K562 (cell line): ENCODE measurements at regions not wholly inside any gene's neighbourhood (a gene's known extent, or its start where the extent isn't known, plus 50 kb on each side); places are given as distances from the start of the nearest gene placed in this dataset.

Source experiments
- ATAC-seq: fragments of 200-7000 bp; cut with Tn5 transposase; 3 replicates; pipeline ENCODE4 v1.9.1; 2020; ENCODE audit warnings: moderate library complexity
- BruUV-seq: library from RNA; stranded (reverse); fragments of 400-500 nt; replicated peaks from 2 replicates; lab custom pipeline; 2021; lab: Mats Ljungman, UMichigan
- CTCF ChIA-PET: fragments of 300-600 bp; formaldehyde crosslinking; extraction: SDS; loops from one replicate; lab custom pipeline; 2021; ENCODE audit warnings: low intra/inter-chr PET ratio; lab: Yijun Ruan, JAX
- POLR2A ChIA-PET: fragments of 300-600, 350-650 bp; sonication (Branson Sonifier 250); formaldehyde crosslinking; extraction: SDS; loops from one replicate; lab custom pipeline; 2021; ENCODE audit warnings: antibody characterized with exemption, inconsistent platforms; lab: Yijun Ruan, JAX
- DNase-seq, 4 experiments: peaks; one replicate each; pipeline versions ENCODE4 v3.0.0 to v3.0.0-alpha.2; 2011 to 2018; ENCODE audit warnings: low spot score in 3 of 4, mixed read lengths in 3 of 4; ENCODE audit errors: extremely low read depth in 1 of 4
- FAIRE-seq: peaks from 2 replicates; lab custom pipeline; 2011; peaks lifted over from hg19 to GRCh38; lab: Jason Lieb, UNC
- H2AFZ ChIP-seq: 2 replicates; pipeline ENCODE4 v1.6.0; 2011; ENCODE audit warnings: low read depth, low read length, control low read depth, inconsistent platforms
- H3K27ac ChIP-seq: fragments of 200-600 bp; 3 replicates; pipeline ENCODE4 v1.8.0; 2011; ENCODE audit warnings: low read depth, mild to moderate bottlenecking, control low read depth, inconsistent platforms, low read length, moderate library complexity, mixed read lengths; ENCODE audit errors: extremely low read depth
- H3K27me3 ChIP-seq, 2 experiments: fragments of 300-600 bp in 1 of 2; 2 replicates in 1 of 2; 3 replicates in 1 of 2; pipeline versions ENCODE4 v1.6.0 to v1.8.0; 2011; ENCODE audit warnings: inconsistent platforms in 2 of 2, low read length in 2 of 2, mild to moderate bottlenecking in 1 of 2, mixed read lengths in 1 of 2, moderate library complexity in 1 of 2; ENCODE audit not compliant: control insufficient read depth in 2 of 2, insufficient read depth in 2 of 2
- H3K36me3 ChIP-seq: fragments of 300-600 bp; 3 replicates; pipeline ENCODE4 v1.8.0; 2011; ENCODE audit warnings: mild to moderate bottlenecking, low read length, inconsistent platforms; ENCODE audit not compliant: control insufficient read depth, insufficient read depth
- H3K4me1 ChIP-seq, 2 experiments: fragments of 200-600 bp in 1 of 2; replicated peaks in 1 of 2; 2 replicates in 1 of 2; 3 replicates in 1 of 2; pipeline versions ENCODE4 v1.5.1 to v1.8.0; 2011; ENCODE audit warnings: inconsistent platforms in 2 of 2, low read length in 2 of 2, mild to moderate bottlenecking in 1 of 2, mixed read lengths in 1 of 2, moderate library complexity in 1 of 2; ENCODE audit not compliant: control insufficient read depth in 2 of 2, insufficient read depth in 2 of 2
- H3K4me2 ChIP-seq: 2 replicates; pipeline ENCODE4 v1.6.1; 2011; ENCODE audit warnings: low read length, control low read depth, inconsistent platforms, mixed read lengths; ENCODE audit not compliant: insufficient read depth
- H3K4me3 ChIP-seq: fragments of 200-600 bp; sonication (generic), shearing (Covaris generic); 2 replicates; pipeline ENCODE4 v1.5.1; 2016; ENCODE audit warnings: control low read depth, inconsistent platforms
- H3K79me2 ChIP-seq: fragments of 200-600 bp; 3 replicates; pipeline ENCODE4 v1.8.0; 2011; ENCODE audit warnings: low read length, inconsistent platforms; ENCODE audit not compliant: control insufficient read depth, insufficient read depth
- H3K9ac ChIP-seq, 2 experiments: 2 replicates each; pipeline versions ENCODE4 v1.6.0 to v1.6.1; 2011; ENCODE audit warnings: low read depth in 2 of 2, low read length in 2 of 2, control low read depth in 1 of 2, inconsistent platforms in 1 of 2, mild to moderate bottlenecking in 1 of 2, mixed read lengths in 1 of 2; ENCODE audit not compliant: insufficient read depth in 1 of 2
- H3K9me1 ChIP-seq: one replicate; pipeline ENCODE4 v1.6.0; 2011; ENCODE audit warnings: inconsistent platforms, mild to moderate bottlenecking, low read length, moderate library complexity; ENCODE audit not compliant: control insufficient read depth, insufficient read depth
- H3K9me3 ChIP-seq: replicated peaks from 2 replicates; pipeline ENCODE4 v1.5.1; 2011; ENCODE audit warnings: low read depth, low read length, inconsistent platforms; ENCODE audit not compliant: control insufficient read depth, insufficient read depth
- H4K20me1 ChIP-seq: replicated peaks from 2 replicates; pipeline ENCODE4 v1.6.1; 2011; ENCODE audit warnings: low read length, inconsistent platforms, mixed read lengths; ENCODE audit not compliant: control insufficient read depth, insufficient read depth
- BCOR ChIP-seq: fragments of 450-650 bp; IDR thresholded peaks from 2 replicates; pipeline ENCODE4 v1.6.1; 2016
- DMBX1 ChIP-seq: fragments of 250-450 bp; sonication (Bioruptor Pico); IDR thresholded peaks from 2 replicates; pipeline ENCODE4 v1.8.0; 2022; ENCODE audit warnings: inconsistent platforms, mild to moderate bottlenecking, moderate library complexity, borderline replicate concordance
- ERF ChIP-seq: fragments of 450-650 bp; formaldehyde crosslinking; IDR thresholded peaks from 2 replicates; pipeline ENCODE4 v1.4.0; 2020; ENCODE audit warnings: mild to moderate bottlenecking, mixed read lengths
- HIVEP1 ChIP-seq: fragments of 250-450 bp; sonication (Bioruptor Pico); IDR thresholded peaks from 2 replicates; pipeline ENCODE4 v1.4.0; 2020; ENCODE audit warnings: mild to moderate bottlenecking
- NFIX ChIP-seq: fragments of 250-450 bp; sonication (Bioruptor Pico); IDR thresholded peaks from 2 replicates; pipeline ENCODE4 v1.4.0; 2020; ENCODE audit warnings: low read depth, mild to moderate bottlenecking, moderate library complexity
- PPARD ChIP-seq: fragments of 250-450 bp; sonication (Bioruptor Pico); IDR thresholded peaks from 2 replicates; pipeline ENCODE4 v1.8.0; 2022; ENCODE audit warnings: inconsistent platforms, mild to moderate bottlenecking, moderate library complexity
- TCF15 ChIP-seq: fragments of 250-450 bp; sonication (Bioruptor Pico); IDR thresholded peaks from 2 replicates; pipeline ENCODE4 v1.8.0; 2022; ENCODE audit warnings: moderate library complexity, mild to moderate bottlenecking, inconsistent platforms
- ZNF175 ChIP-seq: fragments of 200-800 bp; sonication (Bioruptor generic); IDR thresholded peaks from 2 replicates; pipeline ENCODE4 v1.6.1; 2016; ENCODE audit warnings: low read depth, mild to moderate bottlenecking, missing genetic modification characterization, missing compliant biosample characterization
- ZNF695 ChIP-seq: fragments of 450-650 bp; formaldehyde crosslinking; IDR thresholded peaks from 2 replicates; pipeline ENCODE4 v1.4.0; 2020; ENCODE audit warnings: mild to moderate bottlenecking, moderate library complexity
- ZNF77 ChIP-seq: fragments of 250-450 bp; sonication (Bioruptor Pico); IDR thresholded peaks from 2 replicates; pipeline ENCODE4 v1.5.0; 2020
- WGBS: fragments of 100-300 bp; shearing (Covaris generic); methylation state at CpG from one replicate; pipeline ENCODE4 v1.1.6; 2016; ENCODE audit warnings: low coverage, mixed read lengths; ENCODE audit not compliant: insufficient coverage; ENCODE audit errors: missing lambda C conversion rate; 5-methylcytosine and 5-hydroxymethylcytosine counted together
- in situ Hi-C: fragments of 300-500 bp; cut with MboI; formaldehyde crosslinking; loops from 4 replicates; pipeline ENCODE4 v1.15.0; 2018; ENCODE audit warnings: inconsistent platforms, mixed read lengths
- intact Hi-C: fragments of 100-400 bp; cut with micrococcal nuclease; formaldehyde crosslinking; loops from 2 replicates; pipeline ENCODE4 v1.14.2; 2022
- TF ChIP-seq, protein P1 (sequence below): sonication (generic); formaldehyde crosslinking; IDR thresholded peaks from 2 replicates; pipeline ENCODE4 v1.8.1; 2022; ENCODE audit warnings: missing genetic modification reagents
- TF ChIP-seq, protein P2 (sequence below): fragments of 450-650 bp; IDR thresholded peaks from 2 replicates; pipeline ENCODE4 v1.6.1; 2016; ENCODE audit warnings: antibody characterized with exemption

DNA sequence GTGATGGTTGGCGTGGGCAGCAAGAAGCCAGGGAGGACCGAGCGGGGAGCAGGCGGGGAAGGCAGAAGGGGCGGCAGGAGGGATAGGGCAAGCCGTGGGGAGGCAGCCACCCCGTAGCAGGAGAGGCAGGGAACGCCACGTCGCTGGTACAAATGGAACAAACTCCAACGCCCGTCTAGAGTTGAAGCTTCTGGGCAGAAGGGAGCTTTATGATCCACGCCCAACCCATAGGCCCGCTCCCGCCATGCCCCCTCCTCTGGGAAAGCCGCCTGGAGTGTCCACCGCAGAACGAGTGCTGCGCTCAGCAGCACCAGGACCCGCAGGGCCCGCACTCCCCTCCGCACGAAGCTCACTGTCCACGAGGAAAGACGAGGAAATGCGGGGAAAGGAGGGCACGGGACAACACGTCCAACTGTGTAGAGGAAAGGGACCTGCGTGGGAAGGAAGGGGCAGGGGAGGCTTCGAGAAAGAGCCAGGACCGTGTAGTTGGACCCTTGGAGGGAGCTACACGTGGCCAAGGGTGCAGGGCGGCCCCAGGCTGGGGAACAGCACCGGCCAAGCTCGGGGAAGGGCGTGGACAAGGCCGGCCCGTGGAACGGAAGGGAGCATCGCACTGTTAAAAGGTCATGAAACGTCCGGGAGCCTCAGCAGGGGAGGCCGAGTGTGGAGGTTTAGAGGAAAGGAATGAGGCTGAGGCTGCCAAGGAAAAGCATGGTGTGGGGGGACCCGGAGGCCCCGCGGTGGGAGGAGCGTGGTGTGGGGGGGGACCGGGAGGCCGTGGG lies 204.0 kb downstream of the DLL1 start:
- POLR2A ChIA-PET: no interaction called here
- Histone ChIP-seq H2AFZ (no peak overlapping the region), H3K79me2 (no peaks in the 10 kb centered on the region), H3K4me1 (peaks cover 0 to 22% of the 10 kb centered on the region in 2 experiments; a peak in 3 of 5 replicates), H3K4me3 (no peak overlapping the region), H3K9ac (no peak overlapping the region), H4K20me1 (no peaks in the 10 kb centered on the region; the same call in none of the 2 replicates), H3K27me3 (peaks cover 27 to 74% of the 10 kb centered on the region in 2 experiments), H3K27ac (no peak overlapping the region), H3K9me3 (no peaks in the 10 kb centered on the region), H3K4me2 (no peak overlapping the region), H3K36me3 (no peaks in the 10 kb centered on the region), H3K9me1 (no peaks in the 10 kb centered on the region)
- intact Hi-C loops: no loop called here
- in situ Hi-C loops: no loop called here
- BruUV-seq: no TSS peak
- 24% methylated on average over 39 of the region's 49 CpGs for WGBS
- FAIRE-seq: no peak
- CTCF ChIA-PET: no interaction called here
- DNase-seq: no peak
- TF ChIP-seq, protein P1, sequence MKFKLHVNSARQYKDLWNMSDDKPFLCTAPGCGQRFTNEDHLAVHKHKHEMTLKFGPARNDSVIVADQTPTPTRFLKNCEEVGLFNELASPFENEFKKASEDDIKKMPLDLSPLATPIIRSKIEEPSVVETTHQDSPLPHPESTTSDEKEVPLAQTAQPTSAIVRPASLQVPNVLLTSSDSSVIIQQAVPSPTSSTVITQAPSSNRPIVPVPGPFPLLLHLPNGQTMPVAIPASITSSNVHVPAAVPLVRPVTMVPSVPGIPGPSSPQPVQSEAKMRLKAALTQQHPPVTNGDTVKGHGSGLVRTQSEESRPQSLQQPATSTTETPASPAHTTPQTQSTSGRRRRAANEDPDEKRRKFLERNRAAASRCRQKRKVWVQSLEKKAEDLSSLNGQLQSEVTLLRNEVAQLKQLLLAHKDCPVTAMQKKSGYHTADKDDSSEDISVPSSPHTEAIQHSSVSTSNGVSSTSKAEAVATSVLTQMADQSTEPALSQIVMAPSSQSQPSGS (CRISPR knock-in tag): no peak
- TF ChIP-seq ERF (CRISPR knock-in tag) (no peak), ZNF695 (CRISPR knock-in tag) (no peak), HIVEP1 (CRISPR knock-in tag) (no peak), BCOR (no peak), ZNF77 (CRISPR knock-in tag) (no peak), ZNF175 (CRISPR knock-in tag) (no peak), TCF15 (CRISPR knock-in tag) (no peak), PPARD (CRISPR knock-in tag) (no peak), NFIX (no peak), DMBX1 (CRISPR knock-in tag) (no peak)
- TF ChIP-seq, protein P2, sequence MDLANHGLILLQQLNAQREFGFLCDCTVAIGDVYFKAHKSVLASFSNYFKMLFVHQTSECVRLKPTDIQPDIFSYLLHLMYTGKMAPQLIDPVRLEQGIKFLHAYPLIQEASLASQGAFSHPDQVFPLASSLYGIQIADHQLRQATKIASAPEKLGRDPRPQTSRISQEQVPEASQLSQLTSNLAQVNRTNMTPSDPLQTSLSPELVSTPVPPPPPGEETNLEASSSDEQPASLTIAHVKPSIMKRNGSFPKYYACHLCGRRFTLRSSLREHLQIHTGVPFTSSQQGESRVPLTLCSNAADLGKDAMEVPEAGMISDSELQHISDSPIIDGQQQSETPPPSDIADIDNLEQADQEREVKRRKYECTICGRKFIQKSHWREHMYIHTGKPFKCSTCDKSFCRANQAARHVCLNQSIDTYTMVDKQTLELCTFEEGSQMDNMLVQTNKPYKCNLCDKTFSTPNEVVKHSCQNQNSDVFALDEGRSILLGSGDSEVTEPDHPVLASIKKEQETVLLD: no peak
- ATAC-seq: no peak
